Lung (tissue), 11 donors: ENCODE measurements at regions not wholly inside any gene's neighbourhood (a gene's known extent, or its start where the extent isn't known, plus 50 kb on each side); places are given as distances from the start of the nearest gene placed in this dataset.

Experiments used
- ATAC-seq: fragments of 200-7000 bp; cut with Tn5 transposase; one replicate; pipeline ENCODE4 v1.9.1; 2020; ENCODE audit warnings: moderate number of reproducible peaks; ENCODE audit not compliant: insufficient read depth, low FRiP score
- DNase-seq, 3 donors: peaks; one replicate each; pipeline ENCODE4 v3.0.0-alpha.2; 2013 to 2017
- H3K27ac ChIP-seq, 2 donors: one replicate each; pipeline ENCODE4 v1.5.1; 2013; ENCODE audit warnings: mild to moderate bottlenecking in 2 of 2, moderate library complexity in 2 of 2, control low read depth in 1 of 2, inconsistent platforms in 1 of 2, low read depth in 1 of 2, low read length in 1 of 2
- H3K27me3 ChIP-seq, 3 donors: one replicate each; pipeline ENCODE4 v1.5.1; 2013; ENCODE audit warnings: low read length in 2 of 3; ENCODE audit not compliant: control insufficient read depth in 3 of 3, insufficient read depth in 3 of 3
- H3K36me3 ChIP-seq, 4 donors: one replicate each; pipeline ENCODE4 v1.5.1; 2013; ENCODE audit warnings: low read length in 4 of 4, mild to moderate bottlenecking in 1 of 4, moderate library complexity in 1 of 4; ENCODE audit not compliant: control insufficient read depth in 4 of 4, insufficient read depth in 4 of 4
- H3K4me1 ChIP-seq, 5 donors: one replicate each; pipeline ENCODE4 v1.5.1; 2013; ENCODE audit warnings: low read length in 5 of 5, mild to moderate bottlenecking in 2 of 5, moderate library complexity in 1 of 5; ENCODE audit not compliant: control insufficient read depth in 5 of 5, insufficient read depth in 5 of 5
- H3K4me3 ChIP-seq: one replicate; pipeline ENCODE4 v1.5.1; 2013; ENCODE audit warnings: mild to moderate bottlenecking, control low read depth, moderate library complexity
- H3K9ac ChIP-seq, 2 donors: one replicate each; pipeline ENCODE4 v1.5.1; 2013; ENCODE audit warnings: low read length in 2 of 2, control low read depth in 1 of 2; ENCODE audit not compliant: insufficient read depth in 1 of 2
- H3K9me3 ChIP-seq, 4 donors: one replicate each; pipeline ENCODE4 v1.5.1; 2013; ENCODE audit warnings: low read length in 3 of 4, mild to moderate bottlenecking in 1 of 4, moderate library complexity in 1 of 4; ENCODE audit not compliant: control insufficient read depth in 4 of 4, insufficient read depth in 3 of 4
- WGBS, 2 donors: extraction: QIAGEN DNeasy Blood & Tissue Kit; methylation state at CpG; one replicate each; pipeline ENCODE4 v1.1.7; 2013; 5-methylcytosine and 5-hydroxymethylcytosine counted together
- TF ChIP-seq, protein P1 (sequence below): IDR thresholded peaks from 2 replicates; pipeline ENCODE4 v1.5.1; 2012; ENCODE audit warnings: mild to moderate bottlenecking; ENCODE audit errors: control extremely low read depth, extremely low read depth
- donor health status: control.
- donor health status: control.
- donor health status: Bipolar disorder and iron deficiency.
- donor health status: healthy.
- donor health status: DM: yes; HTN: yes; CAD: no.

DNA sequence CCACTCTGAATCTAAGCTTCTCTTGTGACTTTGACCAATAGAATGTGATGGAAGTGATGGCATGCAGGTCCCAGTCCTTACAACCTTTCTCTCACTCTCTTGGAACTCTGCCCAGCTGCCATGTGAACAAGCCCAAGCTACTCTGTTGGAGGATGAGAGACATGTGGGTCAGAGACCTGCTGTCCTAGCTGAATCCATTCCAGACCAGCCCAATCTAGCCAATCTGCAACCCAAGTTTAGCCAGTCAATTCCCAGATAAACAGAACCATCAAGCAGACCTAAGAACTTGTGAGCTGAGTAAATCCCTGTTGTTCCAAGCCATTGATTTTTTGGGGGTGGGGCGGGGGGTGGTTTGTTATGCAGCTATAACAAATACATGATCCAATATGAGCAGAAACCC lies 69.2 kb upstream of the GRK3 start:
- no peak for ATAC-seq
- Histone ChIP-seq H3K9me3 (no peaks in the 10 kb centered on the region), H3K9ac (no peak overlapping the region), H3K36me3 (peaks cover 0 to 5% (median 0%) of the 10 kb centered on the region in 4 donors), H3K27ac (no peak overlapping the region), H3K27me3 (no peaks in the 10 kb centered on the region), H3K4me1 (peaks cover 0 to 15% (median 4%) of the 10 kb centered on the region in 5 donors), H3K4me3 (no peak overlapping the region)
- 87 to 88% methylated on average over 1 of the region's 1 CpG for WGBS, 2 donors
- TF ChIP-seq, protein P1, sequence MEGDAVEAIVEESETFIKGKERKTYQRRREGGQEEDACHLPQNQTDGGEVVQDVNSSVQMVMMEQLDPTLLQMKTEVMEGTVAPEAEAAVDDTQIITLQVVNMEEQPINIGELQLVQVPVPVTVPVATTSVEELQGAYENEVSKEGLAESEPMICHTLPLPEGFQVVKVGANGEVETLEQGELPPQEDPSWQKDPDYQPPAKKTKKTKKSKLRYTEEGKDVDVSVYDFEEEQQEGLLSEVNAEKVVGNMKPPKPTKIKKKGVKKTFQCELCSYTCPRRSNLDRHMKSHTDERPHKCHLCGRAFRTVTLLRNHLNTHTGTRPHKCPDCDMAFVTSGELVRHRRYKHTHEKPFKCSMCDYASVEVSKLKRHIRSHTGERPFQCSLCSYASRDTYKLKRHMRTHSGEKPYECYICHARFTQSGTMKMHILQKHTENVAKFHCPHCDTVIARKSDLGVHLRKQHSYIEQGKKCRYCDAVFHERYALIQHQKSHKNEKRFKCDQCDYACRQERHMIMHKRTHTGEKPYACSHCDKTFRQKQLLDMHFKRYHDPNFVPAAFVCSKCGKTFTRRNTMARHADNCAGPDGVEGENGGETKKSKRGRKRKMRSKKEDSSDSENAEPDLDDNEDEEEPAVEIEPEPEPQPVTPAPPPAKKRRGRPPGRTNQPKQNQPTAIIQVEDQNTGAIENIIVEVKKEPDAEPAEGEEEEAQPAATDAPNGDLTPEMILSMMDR: no peak
- DNase-seq: no peak

DNA sequence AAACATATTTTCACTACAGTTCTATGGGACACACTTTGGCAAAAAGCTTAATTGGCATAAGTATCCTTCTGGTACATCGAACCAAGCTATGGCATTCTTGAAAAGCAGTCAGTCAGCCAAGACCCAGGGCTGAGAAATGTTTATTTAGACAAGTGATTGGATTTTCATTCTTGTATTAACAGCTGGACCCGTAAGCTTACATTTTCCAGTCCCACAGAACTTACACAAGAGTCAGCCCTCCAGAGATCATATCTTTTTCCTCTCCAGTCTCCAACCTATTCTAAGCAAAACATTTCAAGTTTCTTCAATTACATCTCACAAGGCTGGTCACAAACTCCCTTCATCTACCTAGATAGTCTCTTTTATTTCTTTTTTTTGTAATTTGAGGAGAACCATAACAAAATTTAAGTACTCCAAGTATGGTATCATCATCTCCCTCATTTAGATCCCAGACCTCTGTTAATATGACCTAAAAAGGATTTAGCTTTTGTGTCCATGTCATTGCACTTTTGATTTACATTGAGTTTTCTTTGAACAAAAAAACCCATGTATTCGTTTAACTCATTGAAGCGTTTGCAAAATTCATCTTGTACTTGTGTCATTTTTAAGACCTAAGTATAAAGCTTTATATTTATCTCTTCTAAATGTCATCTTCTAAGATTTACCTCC lies 67.9 kb upstream of the GRK3 start:
- Histone ChIP-seq H3K4me3 (no peak overlapping the region), H3K9ac (no peak overlapping the region), H3K4me1 (peaks cover 0 to 15% (median 4%) of the 10 kb centered on the region in 5 donors), H3K36me3 (no peaks in the 10 kb centered on the region), H3K27ac (no peak overlapping the region), H3K9me3 (no peaks in the 10 kb centered on the region), H3K27me3 (no peaks in the 10 kb centered on the region)
- WGBS, 2 donors: 63 to 81% methylated on average over 4 of the region's 4 CpGs
- ATAC-seq (no peak), DNase-seq (peak in 2 of 3 donors; percentile 17 to 35)
- TF ChIP-seq, protein P1: no peak

DNA sequence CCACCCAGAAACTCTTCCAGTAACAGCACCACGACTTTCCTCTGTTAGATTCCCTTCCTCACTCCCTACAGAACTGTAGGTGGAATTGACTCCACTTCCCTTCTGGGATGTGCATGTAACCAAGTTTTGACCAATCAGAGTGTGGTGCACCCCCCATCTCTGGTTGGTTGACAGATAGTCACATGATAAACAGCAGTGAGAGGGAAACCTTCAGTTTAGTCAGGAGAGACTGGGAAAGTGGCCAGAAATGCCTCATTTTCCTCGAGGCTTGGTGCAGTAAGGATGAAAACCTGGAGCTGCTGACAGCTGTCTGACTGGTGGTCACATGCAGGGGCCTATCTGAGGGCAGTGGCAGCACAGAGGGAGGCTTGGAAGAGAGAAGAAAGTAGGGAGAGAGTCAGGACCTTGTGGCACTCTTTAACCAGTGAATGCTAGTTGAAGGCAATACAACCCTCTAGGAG lies 67.3 kb upstream of the GRK3 start:
- TF ChIP-seq, protein P1: no peak
- Histone ChIP-seq H3K36me3 (no peaks in the 10 kb centered on the region), H3K4me3 (no peak overlapping the region), H3K9ac (no peak overlapping the region), H3K4me1 (peaks cover 0 to 15% (median 4%) of the 10 kb centered on the region in 5 donors), H3K27ac (no peak overlapping the region), H3K27me3 (no peaks in the 10 kb centered on the region), H3K9me3 (no peaks in the 10 kb centered on the region)
- DNase-seq (peak in 2 of 3 donors; percentile 20 to 29), ATAC-seq (no peak)
- WGBS, 2 donors: 34 to 59% methylated on average over 2 of the region's 2 CpGs
